Heart left ventricle (tissue), 13 donors: ENCODE measurements at regions not wholly inside any gene's neighbourhood (a gene's known extent, or its start where the extent isn't known, plus 50 kb on each side); places are given as distances from the start of the nearest gene placed in this dataset.

Experiments
- POLR2A ChIP-seq, 2 donors: fragments of 450-650 bp; IDR thresholded peaks; one replicate each; pipeline ENCODE4 v1.6.1; 2017; ENCODE audit warnings: antibody characterized with exemption in 2 of 2, mild to moderate bottlenecking in 2 of 2, moderate library complexity in 2 of 2
- TF ChIP-seq, protein P1 (sequence below), 12 donors: fragments of 200-600 bp; sonication (generic) in 4 of 12; IDR thresholded peaks; one replicate each; pipeline versions ENCODE4 v1.5.0 to v1.8.0; 2018 to 2022; ENCODE audit warnings: antibody characterized with exemption in 12 of 12, mild to moderate bottlenecking in 5 of 12
- donor health status: ischemic (EF 13 %, LVEDD 7.1; RV severe dilation, severe dysfunction).
- donor health status: DM: no; HTN: yes; CAD: no.
- donor health status: DM: no; HTN: no; CAD: no.
- donor health status: ischemic (EF 25% LVEDD 6.9; RV normal size, moderate dysfunction).
- donor health status: ischemic (EF 25% LVEDD 5.7; RV mildly dilated, moderate dysfunction).
- donor health status: ischemic (EF 35%, LVEDD 5.7; RV mildly dilated, moderate dysfunction).
- donor health status: nonischemic (EF 11% LVEDD 7.7; RV severe dilation, severe dysfunction).
- donor health status: DM: yes; HTN: yes; CAD: no.
- donor health status: PGD.
- donor health status: ischemic (EF 29% LVEDD 5.4; RV normal size, mild dysfunction).
- donor health status: nonischemic (EF 23%, LVEDD 6.1; RV moderate dilation, normal function).

DNA sequence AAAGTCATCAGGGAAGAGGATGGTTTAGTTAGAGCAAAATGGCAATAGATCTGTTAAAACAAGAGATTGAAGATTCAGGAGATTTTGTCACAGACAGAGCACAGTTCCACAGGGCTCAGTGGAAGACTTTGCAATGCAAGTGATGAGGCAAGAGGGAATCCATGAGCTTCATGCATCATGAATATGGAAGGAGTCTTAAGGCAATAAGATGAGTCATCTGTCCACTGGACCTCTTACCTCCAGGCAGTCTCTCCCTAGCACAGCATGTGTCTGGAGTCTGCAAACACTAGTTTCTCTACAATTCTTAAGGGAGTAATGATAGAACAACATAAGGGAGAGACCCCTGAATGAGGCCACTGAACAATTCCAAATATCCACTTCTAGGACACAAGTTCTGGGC is 245.7 kb downstream of the NXPE2 start:
- TF ChIP-seq, protein P1, sequence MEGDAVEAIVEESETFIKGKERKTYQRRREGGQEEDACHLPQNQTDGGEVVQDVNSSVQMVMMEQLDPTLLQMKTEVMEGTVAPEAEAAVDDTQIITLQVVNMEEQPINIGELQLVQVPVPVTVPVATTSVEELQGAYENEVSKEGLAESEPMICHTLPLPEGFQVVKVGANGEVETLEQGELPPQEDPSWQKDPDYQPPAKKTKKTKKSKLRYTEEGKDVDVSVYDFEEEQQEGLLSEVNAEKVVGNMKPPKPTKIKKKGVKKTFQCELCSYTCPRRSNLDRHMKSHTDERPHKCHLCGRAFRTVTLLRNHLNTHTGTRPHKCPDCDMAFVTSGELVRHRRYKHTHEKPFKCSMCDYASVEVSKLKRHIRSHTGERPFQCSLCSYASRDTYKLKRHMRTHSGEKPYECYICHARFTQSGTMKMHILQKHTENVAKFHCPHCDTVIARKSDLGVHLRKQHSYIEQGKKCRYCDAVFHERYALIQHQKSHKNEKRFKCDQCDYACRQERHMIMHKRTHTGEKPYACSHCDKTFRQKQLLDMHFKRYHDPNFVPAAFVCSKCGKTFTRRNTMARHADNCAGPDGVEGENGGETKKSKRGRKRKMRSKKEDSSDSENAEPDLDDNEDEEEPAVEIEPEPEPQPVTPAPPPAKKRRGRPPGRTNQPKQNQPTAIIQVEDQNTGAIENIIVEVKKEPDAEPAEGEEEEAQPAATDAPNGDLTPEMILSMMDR (IDR thresholded peaks at IDR 0.05) = no peak
- no peak for TF ChIP-seq POLR2A (IDR thresholded peaks at IDR 0.05)
